GM12872 (cell line): ENCODE measurements at regions not wholly inside any gene's neighbourhood (a gene's known extent, or its start where the extent isn't known, plus 50 kb on each side); places are given as distances from the start of the nearest gene placed in this dataset.

Experiments used
- TF ChIP-seq, protein P1 (sequence below): IDR thresholded peaks from 3 replicates; pipeline ENCODE4 v1.5.1; 2011; ENCODE audit warnings: low read depth, mild to moderate bottlenecking, low read length, moderate library complexity; ENCODE audit not compliant: insufficient read depth

DNA sequence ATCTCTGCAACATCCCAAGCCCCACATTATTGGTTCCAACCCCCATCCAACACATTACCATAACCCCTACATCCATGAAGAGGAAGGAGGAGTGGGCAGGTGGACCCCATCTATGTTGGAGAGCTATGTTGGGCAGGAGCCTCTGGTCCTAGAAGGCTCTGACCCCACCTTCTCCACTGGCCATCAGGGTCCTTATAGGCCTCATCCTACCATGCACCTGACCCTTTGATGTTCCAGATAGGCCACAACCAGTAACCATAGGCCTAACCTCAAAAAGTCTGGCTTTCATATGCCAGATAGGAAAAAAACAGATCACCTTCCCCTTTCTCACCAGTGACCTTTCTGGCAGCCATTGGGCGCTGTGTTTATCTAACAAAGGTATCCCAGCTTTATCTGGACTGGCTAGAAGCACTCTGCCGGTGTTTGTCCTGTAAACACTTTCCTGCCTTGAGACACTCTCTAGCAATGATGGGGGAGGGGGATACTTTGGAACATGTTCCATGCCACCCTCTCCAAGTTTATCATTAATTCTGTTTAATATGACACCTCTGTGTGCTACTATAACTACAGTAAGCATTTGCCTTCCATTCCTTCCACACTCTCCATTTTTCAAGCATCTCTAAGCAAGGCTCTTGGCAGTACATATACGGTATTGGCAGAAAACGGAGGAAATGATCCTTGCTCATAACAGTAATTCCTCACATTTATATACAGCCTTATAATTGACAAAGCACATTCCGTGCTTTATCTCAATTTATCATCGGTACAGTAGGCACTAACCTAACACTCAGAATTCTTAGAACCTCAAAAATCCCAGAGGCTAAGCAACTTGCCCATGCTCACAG, 377.1 kb downstream of the VPS13C start:
- TF ChIP-seq, protein P1, sequence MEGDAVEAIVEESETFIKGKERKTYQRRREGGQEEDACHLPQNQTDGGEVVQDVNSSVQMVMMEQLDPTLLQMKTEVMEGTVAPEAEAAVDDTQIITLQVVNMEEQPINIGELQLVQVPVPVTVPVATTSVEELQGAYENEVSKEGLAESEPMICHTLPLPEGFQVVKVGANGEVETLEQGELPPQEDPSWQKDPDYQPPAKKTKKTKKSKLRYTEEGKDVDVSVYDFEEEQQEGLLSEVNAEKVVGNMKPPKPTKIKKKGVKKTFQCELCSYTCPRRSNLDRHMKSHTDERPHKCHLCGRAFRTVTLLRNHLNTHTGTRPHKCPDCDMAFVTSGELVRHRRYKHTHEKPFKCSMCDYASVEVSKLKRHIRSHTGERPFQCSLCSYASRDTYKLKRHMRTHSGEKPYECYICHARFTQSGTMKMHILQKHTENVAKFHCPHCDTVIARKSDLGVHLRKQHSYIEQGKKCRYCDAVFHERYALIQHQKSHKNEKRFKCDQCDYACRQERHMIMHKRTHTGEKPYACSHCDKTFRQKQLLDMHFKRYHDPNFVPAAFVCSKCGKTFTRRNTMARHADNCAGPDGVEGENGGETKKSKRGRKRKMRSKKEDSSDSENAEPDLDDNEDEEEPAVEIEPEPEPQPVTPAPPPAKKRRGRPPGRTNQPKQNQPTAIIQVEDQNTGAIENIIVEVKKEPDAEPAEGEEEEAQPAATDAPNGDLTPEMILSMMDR = no peak

DNA sequence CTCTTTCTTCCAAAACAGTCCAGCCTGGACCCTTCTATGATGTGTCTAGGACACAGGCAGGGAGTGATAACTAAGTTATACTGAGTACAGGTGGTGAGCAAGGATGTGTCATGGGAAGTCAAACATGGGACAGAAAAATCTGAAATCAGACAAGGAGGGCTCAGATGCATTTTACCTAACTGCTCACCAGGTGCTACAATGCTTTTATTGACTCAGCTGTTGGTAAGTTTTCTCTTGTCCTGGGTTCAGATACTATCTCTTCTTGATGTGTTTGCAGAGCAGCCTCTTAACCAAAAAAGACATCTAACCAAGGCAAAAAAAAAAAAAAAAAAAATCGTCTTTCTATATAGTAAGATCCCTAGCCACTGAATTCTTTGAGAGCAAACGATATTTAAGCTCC, 378.6 kb downstream of the VPS13C start:
- TF ChIP-seq, protein P1 = no peak

DNA sequence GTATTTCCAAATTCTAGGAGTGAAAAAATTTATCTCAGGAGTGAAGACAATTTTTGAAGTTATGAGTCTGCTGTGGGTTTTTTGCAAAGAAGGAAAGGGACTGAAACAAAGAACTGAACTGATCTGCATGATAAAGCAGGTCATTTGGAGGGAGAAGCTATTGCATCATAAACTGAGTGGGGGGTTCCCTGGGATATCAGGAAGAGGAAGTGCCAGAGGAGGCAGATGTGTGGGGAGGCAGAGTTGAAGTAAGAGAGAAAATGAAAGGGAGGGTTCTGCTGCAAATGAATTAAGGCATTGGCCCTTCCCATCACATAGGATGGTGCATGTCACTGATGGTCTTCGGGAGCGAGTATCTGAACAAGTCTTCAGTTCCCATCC, 379.2 kb downstream of the VPS13C start:
- TF ChIP-seq, protein P1 = no peak

DNA sequence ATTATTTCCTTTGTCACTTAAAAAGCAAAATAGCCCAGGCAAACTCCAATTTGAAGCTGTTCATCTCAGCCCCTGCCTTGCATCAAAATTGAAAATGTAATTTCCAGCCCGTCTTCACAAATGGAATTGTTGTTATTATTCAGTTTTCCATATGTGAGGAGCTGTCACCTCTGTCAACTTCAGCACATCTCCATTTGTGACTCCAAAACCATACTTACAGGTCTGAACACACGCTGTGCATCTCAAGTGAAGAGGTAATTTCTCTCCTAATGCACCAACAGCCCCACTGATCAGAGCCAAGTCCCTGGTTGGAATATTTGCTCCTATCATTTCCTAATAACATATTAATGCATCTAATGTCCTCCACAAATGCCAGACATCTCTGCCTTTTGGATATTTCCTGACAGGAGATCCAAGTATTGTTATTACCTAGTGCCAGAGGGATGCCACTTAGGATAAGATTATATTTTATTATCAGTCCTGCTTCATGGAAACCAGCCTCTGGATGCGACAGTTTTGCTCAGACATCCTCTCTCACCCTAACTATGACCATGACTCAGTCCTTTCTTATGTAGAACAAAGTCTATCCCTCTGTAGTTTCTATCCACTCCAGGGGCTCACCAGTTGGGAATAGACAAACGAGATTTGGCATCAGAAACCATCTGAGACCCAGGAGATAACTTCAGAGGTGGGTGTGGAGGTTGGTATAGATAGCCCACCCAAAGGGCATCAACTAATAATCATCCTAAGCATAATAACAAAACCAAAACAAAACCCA, 379.8 kb downstream of the VPS13C start:
- TF ChIP-seq, protein P1 = no peak

DNA sequence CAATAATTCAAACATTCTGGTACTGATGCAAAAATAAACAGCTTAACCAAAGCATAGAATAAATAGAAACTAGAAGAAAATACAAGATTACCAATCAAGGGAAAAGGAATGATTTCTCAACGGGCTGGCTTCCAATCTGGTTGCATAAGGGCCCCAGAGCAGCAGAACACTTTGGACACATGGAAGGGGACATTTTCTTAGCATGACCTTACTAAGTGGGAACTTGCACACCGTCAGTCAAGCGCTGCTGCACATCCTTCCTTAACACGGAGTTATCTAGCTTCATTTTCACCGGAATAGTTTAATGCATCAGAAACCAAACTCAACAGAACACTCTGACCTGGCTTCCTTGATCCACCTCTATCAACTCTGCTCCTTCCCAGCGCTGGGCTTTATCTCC, 388.5 kb downstream of the VPS13C start:
- TF ChIP-seq, protein P1 = no peak

DNA sequence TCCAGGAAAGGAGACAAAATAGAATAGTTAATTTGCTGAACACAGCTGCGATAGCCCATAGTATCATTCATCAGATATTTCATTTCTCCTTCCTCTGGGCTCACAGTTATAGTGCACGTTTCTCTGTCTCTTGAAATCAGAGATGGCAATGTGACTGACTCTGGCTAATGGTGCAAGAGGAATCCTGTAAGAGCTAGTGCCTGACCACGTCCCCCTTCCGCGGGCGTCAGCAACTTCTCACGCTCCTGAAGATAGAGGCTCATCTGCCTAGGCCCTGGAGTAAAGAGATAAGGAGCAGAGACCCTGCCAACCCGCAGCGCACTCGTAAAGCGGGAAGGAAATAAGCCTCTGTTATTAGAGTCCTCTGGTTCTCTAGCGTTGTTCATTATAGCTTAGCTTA, 391.8 kb downstream of the VPS13C start:
- TF ChIP-seq, protein P1 = no peak

DNA sequence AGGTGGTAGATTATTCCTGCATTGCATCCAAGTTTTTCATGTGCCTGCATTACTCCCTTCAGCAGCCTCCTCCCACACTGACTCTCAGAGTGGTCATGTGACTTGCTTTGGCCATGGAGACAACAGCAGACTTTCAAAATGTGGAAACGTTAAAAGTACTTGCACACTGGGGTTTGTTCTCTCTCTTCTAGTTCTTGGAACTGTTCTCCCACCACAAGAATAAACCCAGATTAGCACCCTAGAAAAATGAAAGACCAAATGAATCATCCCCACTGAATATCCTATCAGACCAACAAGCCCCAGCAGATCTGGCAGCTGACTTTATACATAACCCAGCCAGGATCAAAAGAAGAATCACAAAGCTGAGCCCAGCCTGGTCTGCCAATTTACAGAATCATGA, 398.5 kb downstream of the VPS13C start:
- TF ChIP-seq, protein P1 = no peak
